ENCODE measurements at regions not wholly inside any gene's neighbourhood (a gene's known extent, or its start where the extent isn't known, plus 50 kb on each side); places are given as distances from the start of the nearest gene placed in this dataset.

DNA sequence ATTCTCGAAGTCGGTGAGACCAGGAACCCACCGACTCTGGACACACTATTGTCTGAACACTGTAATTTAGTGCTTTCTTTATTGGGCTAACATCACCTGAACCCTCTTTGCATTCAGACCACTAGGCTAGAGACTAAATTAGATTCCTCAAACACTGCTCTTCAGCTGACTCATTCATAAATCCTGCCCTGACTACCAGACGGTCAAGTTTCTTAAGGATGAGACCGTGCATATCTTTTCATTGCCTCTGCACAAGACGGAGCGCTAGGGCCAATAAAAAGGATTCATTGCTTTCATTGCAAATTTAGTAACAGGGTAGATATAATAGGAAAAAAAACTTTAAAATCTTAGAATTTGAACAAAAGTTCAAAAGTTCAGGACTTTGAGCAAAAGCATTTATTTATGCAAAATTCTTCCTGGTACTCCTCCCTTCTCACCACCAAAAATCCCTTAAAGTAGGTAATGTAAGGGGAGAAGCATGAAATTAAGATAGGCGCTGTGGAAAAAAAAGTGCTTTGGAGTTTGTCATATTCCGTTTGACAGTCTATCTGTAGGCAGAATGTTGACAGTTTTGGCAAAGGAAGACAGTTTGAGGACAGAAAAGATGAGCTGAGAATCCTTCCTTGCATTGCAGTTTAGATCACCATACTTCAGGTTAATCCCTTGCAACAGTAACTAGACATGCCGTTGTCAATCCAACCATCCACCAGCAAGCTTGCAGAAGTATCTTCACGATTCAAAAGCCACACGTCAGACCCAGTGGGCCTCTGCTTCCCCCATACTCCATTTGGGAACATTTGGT is 328.6 kb upstream of the JARID2 start:
- no peak overlapping the region for H3K27ac Mint-ChIP-seq
- ATAC-seq, result no peak
- no peaks in the 10 kb centered on the region for H3K36me3 Mint-ChIP-seq
- H3K9me3 Mint-ChIP-seq (ENCODE audit: low read depth), result no peaks in the 10 kb centered on the region
- H3K4me3 Mint-ChIP-seq, result no peak overlapping the region
- H3K27me3 Mint-ChIP-seq, result peaks cover 4% of the 10 kb centered on the region
- CTCF ChIA-PET, result no interaction called here
- DNase-seq, result no peak
- H3K4me1 Mint-ChIP-seq, result no peaks in the 10 kb centered on the region

DNA sequence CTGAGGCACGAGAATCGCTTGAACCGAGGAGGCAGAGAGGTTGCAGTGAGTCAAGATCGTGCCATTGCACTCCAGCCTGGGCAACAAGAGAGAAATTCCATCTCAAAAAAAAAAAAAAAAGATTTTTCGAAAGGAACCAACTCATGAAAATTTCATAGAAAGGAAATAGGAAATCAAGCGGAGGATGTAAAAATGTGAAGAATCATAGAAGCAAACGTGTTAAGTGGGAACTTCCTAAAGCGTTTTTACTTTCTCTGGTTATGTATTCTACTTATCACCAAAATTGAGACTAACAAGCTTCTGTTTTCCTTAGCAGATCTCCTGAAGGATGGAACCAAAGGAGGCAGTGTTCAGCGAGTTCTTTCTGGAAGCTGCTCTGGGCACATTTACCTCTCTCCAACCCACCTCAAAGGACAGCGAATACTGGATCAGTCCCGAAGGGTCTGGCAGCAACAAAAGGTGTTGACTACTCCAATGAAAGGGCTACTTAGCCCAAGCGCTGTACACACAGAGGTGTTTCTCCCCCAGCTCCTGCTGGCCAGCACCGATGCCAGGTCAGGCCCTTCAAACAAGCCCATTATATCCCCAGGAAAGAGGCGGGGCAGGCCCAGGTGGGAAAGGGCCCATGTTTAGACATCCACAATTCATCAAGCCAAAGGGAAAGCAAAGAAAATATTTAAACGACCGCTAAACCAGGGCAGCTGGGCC is 327.5 kb upstream of the JARID2 start:
- H3K4me1 Mint-ChIP-seq, result no peaks in the 10 kb centered on the region
- no peaks in the 10 kb centered on the region for H3K36me3 Mint-ChIP-seq
- H3K4me3 Mint-ChIP-seq, result no peak overlapping the region
- H3K9me3 Mint-ChIP-seq (ENCODE audit: low read depth), result no peaks in the 10 kb centered on the region
- no peaks in the 10 kb centered on the region for H3K27me3 Mint-ChIP-seq
- CTCF ChIA-PET, result no interaction called here
- DNase-seq (no peak), ATAC-seq (no peak)
- no peak overlapping the region for H3K27ac Mint-ChIP-seq

DNA sequence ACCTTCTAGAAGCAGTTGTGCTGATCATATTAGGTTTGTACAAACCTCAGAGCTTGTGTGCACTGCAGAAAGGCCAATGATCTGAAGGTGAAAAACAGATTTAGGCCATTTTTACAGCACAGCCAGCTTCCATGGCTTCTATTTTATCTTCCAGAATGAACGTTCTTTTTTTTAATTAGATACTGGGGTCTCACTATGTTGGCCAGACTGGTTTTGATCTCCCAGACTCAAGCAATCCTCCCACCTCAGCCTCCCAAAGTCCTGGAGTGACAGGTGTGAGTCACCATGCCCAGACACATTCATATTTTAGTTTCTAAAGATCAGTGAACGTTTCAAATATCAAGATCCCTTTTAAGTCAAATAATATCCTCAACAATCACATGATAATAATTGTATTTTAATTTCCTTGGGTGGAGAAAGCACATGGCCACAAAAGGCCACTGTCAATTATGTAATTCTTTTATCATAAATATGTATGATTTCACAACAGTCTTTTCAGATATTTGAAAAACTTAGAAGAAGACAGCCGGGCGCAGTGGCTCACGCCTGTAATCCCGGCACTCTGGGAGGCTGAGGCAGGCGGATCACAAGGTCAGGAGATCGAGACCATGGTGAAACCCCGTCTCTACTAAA is 326.7 kb upstream of the JARID2 start:
- Mint-ChIP-seq H3K36me3 (no peaks in the 10 kb centered on the region), H3K9me3 (ENCODE audit: low read depth) (no peaks in the 10 kb centered on the region), H3K27me3 (no peaks in the 10 kb centered on the region), H3K27ac (no peak overlapping the region), H3K4me3 (no peak overlapping the region), H3K4me1 (no peaks in the 10 kb centered on the region)
- CTCF ChIA-PET, result no interaction called here
- DNase-seq, result no peak
- ATAC-seq, result no peak

DNA sequence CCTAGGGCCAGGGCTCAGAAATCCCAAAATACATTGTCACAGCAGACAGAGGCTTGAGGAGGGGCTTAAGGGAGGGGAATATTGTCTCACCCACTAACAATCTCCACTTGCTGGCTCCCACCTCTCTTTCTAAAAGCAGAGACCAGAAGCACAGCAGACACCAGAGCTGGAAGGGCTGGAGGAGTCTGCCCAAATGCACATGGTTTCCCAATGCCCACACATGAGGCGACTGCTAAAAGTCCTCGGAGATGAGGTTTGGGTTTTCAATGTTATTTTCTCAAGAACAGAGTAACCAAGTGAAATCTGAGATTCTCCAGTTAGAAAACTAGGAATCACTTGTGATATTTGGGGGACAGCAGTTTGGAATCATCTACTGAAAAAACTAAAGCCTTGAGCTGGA is 325.6 kb upstream of the JARID2 start:
- Mint-ChIP-seq H3K27ac (no peak overlapping the region), H3K4me1 (no peaks in the 10 kb centered on the region), H3K9me3 (ENCODE audit: low read depth) (no peaks in the 10 kb centered on the region), H3K27me3 (no peaks in the 10 kb centered on the region), H3K36me3 (no peaks in the 10 kb centered on the region), H3K4me3 (no peak overlapping the region)
- ATAC-seq (no peak), DNase-seq (no peak)
- CTCF ChIA-PET, result interaction anchor here (0.6 kb wide), 1 partner anchor 218 kb away, joined by 4 read pairs; no protein-coding TSS in a partner anchor

DNA sequence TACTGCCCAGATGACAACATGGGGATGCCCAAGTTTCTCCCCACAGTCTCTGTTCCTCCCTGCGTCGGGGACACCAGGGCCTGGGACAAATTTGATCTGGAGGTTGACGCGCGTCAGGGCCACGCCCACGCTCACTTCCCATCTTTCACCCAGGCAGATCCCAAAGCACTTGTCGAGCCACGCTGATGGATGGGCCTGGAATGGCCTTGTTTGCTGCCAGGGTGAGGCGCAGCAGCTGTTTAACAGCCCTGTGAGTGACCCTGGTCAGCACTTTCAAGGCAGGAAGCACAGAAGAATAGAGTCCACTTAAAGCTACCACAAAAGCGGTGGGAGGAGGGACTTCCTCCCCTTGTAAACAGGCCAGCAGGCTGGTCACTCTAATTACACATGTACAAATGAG is 324.7 kb upstream of the JARID2 start:
- Mint-ChIP-seq H3K27me3 (no peaks in the 10 kb centered on the region), H3K9me3 (ENCODE audit: low read depth) (no peaks in the 10 kb centered on the region), H3K27ac (no peak overlapping the region), H3K4me1 (no peaks in the 10 kb centered on the region), H3K4me3 (no peak overlapping the region), H3K36me3 (no peaks in the 10 kb centered on the region)
- DNase-seq, result no peak
- CTCF ChIA-PET, result interaction anchor here (0.6 kb wide), 1 partner anchor 217 kb away, joined by 4 read pairs; no protein-coding TSS in a partner anchor
- no peak for ATAC-seq

DNA sequence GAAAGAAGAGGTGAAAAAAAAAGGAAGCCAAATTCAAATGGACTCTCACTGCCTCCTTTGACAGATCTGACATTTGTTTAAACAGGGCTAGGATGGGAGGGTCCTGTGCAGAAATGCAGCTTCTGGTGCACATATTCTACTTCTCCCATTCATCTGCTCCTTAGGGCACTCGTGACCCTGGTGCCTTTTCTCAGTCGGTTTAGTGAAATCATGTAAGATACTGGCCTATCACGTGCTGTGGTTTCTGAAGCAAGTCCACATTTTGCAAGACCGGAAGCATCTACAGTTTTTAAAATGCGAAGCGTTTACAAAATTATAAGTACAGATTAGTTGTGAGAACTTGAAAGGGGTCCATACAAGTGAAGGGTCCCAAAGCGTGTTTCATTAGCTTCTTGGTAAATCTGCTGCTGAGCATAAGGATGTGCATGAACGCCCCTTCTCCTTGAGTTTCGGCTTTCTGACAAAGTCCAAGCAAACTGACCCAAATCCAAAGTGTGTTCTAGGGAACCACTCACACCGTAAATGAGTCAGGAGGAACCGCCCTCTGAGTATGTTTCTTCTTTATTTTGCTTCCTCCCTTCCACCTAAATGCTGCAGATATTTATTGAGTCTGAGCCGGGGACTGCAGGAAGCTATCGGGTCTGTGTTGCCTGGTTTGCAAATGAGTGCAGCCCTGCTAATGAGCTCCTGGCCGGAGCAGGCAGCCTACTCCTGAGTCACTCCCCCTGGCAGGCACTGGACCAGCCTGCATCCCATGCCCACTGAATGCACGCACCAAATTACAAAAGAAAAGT is 323.8 kb upstream of the JARID2 start:
- Mint-ChIP-seq H3K36me3 (no peaks in the 10 kb centered on the region), H3K27me3 (no peaks in the 10 kb centered on the region), H3K27ac (no peak overlapping the region), H3K4me1 (no peaks in the 10 kb centered on the region), H3K4me3 (no peak overlapping the region), H3K9me3 (ENCODE audit: low read depth) (no peaks in the 10 kb centered on the region)
- ATAC-seq (no peak), DNase-seq (no peak)
- CTCF ChIA-PET, result no interaction called here

DNA sequence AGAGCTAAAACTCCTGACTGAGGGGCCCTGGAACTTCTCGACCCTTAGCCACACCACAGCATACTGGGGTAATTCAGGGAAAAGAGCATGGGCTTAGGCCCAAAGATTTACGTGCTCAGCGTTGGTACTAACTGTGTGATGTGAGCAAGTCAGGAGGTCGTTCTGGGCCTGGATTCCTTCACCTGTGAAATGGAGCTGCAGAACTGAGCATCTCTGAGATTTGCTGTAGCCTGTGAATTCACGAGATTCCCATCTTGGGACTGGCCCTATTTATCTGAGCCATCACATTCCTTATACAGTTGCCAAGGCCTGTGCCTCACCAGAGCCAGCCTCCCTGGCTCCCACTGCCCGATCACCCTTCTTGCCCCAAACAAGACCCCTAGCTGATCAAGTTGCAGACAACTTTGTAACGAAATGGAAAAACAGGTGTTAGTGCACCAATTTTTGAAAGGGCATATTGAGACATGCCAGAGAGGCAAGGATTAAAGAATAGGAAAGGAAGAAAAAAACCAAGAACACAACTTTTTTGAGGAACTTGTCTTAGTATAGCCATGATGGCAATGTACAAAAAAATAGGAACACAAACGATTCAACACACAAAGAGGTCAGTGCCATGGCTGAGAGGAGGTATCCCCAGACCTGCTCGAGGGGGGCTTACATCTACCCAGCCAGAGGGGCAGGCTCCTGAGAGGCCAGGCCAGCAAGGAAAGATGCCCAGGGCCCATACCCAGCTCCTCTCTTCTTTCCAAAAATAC is 323.0 kb upstream of the JARID2 start:
- Mint-ChIP-seq H3K36me3 (no peaks in the 10 kb centered on the region), H3K4me3 (no peak overlapping the region), H3K9me3 (ENCODE audit: low read depth) (no peaks in the 10 kb centered on the region), H3K4me1 (no peaks in the 10 kb centered on the region), H3K27ac (no peak overlapping the region), H3K27me3 (no peaks in the 10 kb centered on the region)
- ATAC-seq (no peak), DNase-seq (no peak)
- CTCF ChIA-PET, result no interaction called here

DNA sequence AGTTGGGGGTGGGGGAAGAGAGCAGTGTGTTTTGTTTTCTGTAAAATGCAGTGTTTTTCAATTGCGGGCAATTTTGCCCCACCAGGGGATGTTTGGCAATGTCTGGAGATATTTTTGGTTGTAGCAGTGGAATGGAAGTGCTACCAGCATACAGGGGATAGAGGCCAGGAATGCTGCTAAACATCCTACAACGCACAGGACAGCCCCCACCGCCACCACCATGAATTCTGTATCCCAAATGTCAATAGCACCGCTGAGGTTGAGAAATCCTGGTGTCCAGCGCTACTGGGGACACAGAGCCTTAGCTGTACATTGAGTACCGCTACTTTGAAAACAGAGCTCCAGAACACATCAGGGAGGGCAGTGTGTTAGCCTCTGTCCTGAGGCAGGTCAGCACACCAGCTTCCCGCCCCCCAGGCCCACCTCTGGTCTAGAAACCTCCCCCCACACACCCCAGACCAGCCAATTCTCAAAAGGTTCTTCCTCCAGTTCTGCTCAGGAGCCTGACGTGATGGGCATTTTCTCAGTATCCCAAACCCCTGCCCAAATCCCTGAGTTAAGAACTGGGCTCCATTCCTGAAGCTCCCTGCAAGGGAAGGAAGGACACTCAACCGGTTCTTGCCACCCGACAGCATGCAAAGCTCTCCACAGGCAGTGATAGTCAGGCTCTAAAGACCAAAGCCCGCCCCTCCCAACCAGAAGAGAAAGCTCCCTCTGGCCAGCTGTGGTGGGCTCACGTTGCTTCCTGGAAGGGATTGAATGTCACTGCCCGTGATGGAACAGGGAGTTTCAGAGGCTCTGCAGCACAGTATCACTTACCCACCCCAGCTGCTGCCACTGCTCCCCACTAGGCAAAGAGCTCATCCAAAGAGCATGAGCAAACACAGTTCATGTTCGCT is 321.5 kb upstream of the JARID2 start:
- H3K27me3 Mint-ChIP-seq, result no peaks in the 10 kb centered on the region
- H3K4me1 Mint-ChIP-seq, result no peaks in the 10 kb centered on the region
- H3K27ac Mint-ChIP-seq, result no peak overlapping the region
- H3K9me3 Mint-ChIP-seq (ENCODE audit: low read depth), result no peaks in the 10 kb centered on the region
- CTCF ChIA-PET, result no interaction called here
- H3K36me3 Mint-ChIP-seq, result no peaks in the 10 kb centered on the region
- H3K4me3 Mint-ChIP-seq, result no peak overlapping the region
- ATAC-seq (no peak), DNase-seq (no peak)

DNA sequence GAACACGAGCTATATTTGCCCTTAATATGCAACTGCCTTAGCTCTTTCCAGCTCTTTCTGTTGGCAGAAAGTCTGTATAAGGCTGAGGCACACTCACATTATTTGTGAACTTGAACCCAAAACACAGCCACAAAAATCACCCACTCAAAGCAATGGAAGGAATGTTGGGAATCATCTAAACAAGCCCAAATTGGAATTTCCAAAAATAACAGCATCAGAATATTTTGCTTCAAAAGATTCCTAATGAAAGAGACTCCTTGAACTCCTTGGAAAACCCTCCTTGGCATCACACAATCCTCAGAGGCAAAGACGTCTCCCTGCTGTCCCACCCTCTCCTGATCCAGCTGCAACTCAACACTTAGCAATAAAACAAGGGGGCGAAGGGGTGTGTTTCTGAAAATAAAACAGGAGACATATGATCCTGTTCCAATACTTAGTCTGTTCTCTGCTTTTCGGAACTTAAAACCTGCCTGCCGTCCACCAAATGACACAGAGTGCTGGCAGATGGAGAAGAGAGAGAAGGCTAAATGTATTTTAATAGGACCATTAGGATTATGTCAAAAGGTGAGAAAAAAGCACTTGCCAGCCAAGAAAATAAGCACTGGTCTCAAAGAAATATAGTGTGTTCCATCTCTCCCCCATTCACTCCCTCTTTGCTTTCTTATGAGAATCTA is 320.7 kb upstream of the JARID2 start:
- Mint-ChIP-seq H3K36me3 (no peaks in the 10 kb centered on the region), H3K4me3 (no peak overlapping the region), H3K27me3 (no peaks in the 10 kb centered on the region), H3K9me3 (ENCODE audit: low read depth) (no peaks in the 10 kb centered on the region), H3K27ac (no peak overlapping the region), H3K4me1 (no peaks in the 10 kb centered on the region)
- DNase-seq (no peak), ATAC-seq (no peak)
- CTCF ChIA-PET, result no interaction called here

DNA sequence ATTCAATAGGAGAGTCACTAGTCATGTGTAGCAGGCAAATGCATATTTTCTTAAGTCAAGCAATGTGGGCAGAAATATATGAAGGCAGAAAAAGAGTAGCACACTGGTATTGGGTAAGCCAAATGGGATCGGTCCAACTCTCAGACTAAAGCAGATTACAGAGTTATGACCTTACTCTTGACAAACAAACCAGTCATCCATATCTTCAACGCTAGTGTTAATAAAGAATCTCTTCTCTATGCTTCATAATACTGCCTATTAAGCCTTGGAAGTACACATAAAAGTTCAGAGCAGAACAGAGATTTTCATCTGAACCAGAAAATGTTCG is 320.2 kb upstream of the JARID2 start:
- CTCF ChIA-PET, result no interaction called here
- Mint-ChIP-seq H3K9me3 (ENCODE audit: low read depth) (no peaks in the 10 kb centered on the region), H3K36me3 (no peaks in the 10 kb centered on the region), H3K4me1 (peaks cover 2% of the 10 kb centered on the region), H3K4me3 (no peak overlapping the region), H3K27me3 (no peaks in the 10 kb centered on the region), H3K27ac (no peak overlapping the region)
- DNase-seq, result no peak
- no peak for ATAC-seq

DNA sequence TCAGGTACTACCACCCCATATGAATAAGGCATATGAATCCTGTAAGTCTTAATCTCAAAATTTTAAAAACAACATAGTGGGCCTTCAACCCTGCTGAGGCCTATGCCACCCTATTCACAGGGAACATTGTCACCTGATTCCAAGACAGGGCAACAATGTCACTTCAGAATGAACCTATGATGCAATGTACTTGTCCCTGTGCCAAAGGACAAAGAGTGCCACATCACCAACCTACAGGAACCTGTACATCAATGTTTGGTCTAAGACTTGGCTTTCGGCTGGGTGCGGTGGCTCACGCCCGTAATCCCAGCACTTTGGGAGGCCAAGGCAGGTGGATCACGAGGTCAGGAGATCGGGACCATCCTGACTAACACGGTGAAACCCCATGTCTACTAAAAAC is 318.5 kb upstream of the JARID2 start:
- no peak for ATAC-seq
- no peak overlapping the region for H3K4me3 Mint-ChIP-seq
- no peaks in the 10 kb centered on the region for H3K27me3 Mint-ChIP-seq
- peaks cover 3% of the 10 kb centered on the region for H3K4me1 Mint-ChIP-seq
- H3K36me3 Mint-ChIP-seq, result no peaks in the 10 kb centered on the region
- DNase-seq, result no peak
- CTCF ChIA-PET, result no interaction called here
- no peak overlapping the region for H3K27ac Mint-ChIP-seq
- no peaks in the 10 kb centered on the region for H3K9me3 Mint-ChIP-seq (ENCODE audit: low read depth)

DNA sequence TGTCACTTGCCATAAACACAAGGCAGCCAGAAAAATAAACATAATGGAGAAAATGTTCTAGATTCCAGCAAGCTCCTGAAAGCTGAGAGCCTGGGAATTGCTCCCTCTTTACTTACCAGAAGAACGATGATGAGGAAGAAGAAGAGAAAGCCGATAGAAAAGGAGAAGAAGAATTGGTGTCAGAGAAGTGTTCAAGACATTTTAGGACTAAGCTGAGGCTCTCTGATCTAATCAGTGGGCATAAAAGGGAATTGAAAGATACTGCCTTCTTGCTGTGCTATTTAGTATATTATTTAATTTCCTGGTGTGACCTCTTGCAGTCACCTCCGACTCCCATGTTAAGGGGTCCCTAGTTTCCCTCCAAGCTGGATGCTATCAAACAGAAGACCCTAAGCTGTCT is 316.6 kb upstream of the JARID2 start:
- Mint-ChIP-seq H3K27ac (no peak overlapping the region), H3K27me3 (no peaks in the 10 kb centered on the region), H3K4me3 (no peak overlapping the region), H3K36me3 (no peaks in the 10 kb centered on the region), H3K9me3 (ENCODE audit: low read depth) (no peaks in the 10 kb centered on the region), H3K4me1 (peaks cover 3% of the 10 kb centered on the region)
- CTCF ChIA-PET, result no interaction called here
- DNase-seq (no peak), ATAC-seq (no peak)
